ENCODE measurements at regions not wholly inside any gene's neighbourhood (a gene's known extent, or its start where the extent isn't known, plus 50 kb on each side); places are given as distances from the start of the nearest gene placed in this dataset.

GRCh38 chr2:128978212-128978611, 659.5 kb upstream of the HS6ST1 start:
- TF ChIP-seq CTCF (IDR thresholded peaks at IDR 0.05) (no peak), POLR2A (IDR thresholded peaks at IDR 0.05) (no peak), EP300 (IDR thresholded peaks at IDR 0.05) (no peak)
